LHCN-M2 (cell line): ENCODE measurements at regions not wholly inside any gene's neighbourhood (a gene's known extent, or its start where the extent isn't known, plus 50 kb on each side); places are given as distances from the start of the nearest gene placed in this dataset.

ENCODE experiments used
- DNase-seq: peaks from one replicate; pipeline ENCODE4 v3.0.0-alpha.2; 2012; ENCODE audit warnings: low read depth

- DNase-seq, result no peak
These were observed 359.3 kb downstream of the EFNB2 start for GRCh38 chr13:106176117-106176516.

DNA sequence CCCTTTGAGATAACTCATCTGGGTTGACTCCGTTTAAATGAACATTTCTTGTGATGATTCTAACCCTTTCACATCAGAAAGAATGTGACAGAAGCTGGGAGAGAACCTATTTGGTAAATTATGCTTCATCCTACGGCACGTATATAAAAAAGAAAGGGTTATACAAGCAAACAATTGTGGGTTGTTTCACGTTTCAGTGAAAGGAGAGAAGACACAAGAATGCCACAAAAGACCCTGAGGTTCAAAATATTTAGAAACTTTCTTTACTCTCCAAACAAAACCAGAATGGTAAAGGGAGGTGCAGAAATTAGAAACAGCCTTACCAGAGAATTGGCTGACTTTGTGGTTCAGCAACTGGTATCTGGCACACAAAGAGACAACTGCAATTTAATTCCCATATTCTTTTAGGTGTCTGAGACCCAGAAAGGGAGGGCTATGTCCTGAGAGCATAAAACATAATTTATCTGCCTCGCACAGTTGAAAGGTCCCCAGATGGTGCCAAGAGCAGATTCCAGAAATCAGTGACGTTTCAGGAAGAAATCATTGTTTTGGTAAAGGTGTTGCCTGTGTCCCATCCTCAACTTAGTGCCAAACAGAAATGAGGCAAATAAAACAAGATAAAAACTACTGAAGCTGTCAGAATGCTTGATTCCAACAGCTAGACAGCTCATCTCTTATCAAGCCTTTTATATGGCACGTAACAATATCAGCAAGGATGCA, 361.4 kb downstream of the EFNB2 start:
- no peak for DNase-seq

DNA sequence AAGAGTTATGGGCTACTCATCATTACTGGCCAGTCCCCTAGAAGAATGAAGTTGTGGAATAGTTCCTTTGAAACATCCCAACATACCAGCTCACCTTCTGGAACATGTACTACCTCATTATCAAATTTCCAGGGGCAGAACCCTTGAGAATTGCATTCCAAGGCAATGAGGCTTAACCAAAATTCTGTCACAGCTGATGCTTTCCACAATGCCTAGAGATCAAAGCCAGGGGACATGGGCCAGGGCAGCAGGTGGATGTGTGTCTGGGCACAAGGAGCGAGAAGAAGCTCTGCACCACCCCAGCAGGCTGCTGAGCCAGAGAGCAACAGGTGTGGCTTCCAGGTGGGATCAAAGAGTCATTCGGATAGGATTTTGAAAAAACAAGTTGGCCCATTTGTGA, 362.1 kb downstream of the EFNB2 start:
- DNase-seq, result no peak

DNA sequence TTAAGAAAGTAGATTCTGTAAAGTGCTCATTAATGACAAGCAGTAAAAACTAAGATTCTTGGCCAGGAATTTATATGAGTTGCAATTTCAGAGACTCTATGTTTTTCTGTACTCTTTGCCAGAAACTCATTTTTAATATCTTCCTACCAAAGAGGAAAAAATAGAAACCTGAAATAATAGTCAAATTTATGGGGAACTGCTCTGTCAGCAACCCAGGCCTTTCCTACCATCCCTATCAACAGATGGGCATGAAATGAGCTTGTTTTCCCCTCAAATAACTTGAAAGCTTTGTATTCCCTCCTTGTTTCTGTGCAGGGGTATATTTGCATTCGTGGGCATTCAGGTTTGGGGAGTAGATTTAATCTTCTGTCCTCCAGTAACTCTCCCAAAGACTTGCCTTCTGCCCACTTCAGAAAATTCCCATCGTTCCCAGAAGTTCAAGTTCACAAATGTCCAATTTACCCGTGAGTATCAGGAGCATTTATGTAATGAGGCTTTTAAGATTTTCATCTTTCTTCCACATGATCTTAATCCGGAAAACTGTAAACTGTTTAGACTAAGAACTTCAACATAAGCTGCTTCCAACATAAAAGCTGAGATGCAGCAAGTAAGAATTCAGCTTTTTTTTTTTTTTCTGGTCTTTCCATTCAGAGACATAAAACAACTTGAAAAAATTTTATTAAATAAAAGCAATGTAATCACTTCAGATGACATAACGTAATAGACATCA, 363.1 kb downstream of the EFNB2 start:
- DNase-seq, result no peak

- DNase-seq, result no peak
These were observed 372.0 kb downstream of the EFNB2 start for GRCh38 chr13:106163426-106163825.

DNA sequence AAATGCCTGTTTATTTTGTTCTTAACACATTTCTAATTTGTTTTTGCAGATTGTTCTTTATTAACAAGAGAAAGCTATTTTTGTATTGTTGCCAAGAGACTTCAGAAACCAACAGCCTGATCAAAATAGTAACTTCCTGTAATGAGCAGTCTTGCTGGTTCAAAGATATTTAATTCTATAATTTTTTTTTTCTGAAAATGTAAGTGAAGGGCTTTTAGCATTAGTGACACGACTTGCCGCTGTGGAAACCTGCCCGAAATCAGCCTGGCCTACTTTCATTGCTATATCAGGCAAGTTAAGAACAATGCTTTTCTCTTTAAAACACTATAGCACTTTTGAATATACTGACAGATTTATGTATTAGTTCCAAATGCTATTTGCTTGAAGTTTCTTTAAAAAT, 374.3 kb downstream of the EFNB2 start:
- DNase-seq, result no peak

- no peak for DNase-seq
These were observed 375.9 kb downstream of the EFNB2 start for GRCh38 chr13:106159295-106160195.

DNA sequence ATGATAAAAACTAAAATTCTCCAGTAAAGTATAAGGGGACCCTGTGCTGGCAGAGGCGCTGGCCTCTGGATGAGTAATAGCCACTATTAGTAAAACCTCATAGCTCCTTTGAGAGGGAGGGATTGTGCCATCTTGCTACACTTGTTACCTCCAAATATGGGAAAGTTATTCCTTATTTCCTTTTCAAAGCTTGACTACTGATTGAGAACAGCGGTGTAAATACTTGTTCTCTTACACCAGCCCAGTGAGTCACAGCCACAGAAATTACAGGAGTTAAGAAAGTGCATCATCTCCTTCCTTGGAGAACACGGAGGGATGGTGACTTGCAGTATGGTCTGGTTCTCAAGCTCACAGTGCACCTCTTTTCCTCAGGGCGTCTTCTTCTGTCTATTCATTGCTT, 379.0 kb downstream of the EFNB2 start:
- DNase-seq, result peak; percentile 99

- peak; percentile 71 for DNase-seq
These were observed 380.1 kb downstream of the EFNB2 start for GRCh38 chr13:106155411-106155810.

- DNase-seq, result no peak
These were observed 381.6 kb downstream of the EFNB2 start for GRCh38 chr13:106153876-106154275.

GRCh38 chr13:106153041-106153440, 382.4 kb downstream of the EFNB2 start:
- DNase-seq, result no peak

- no peak for DNase-seq
These were observed 383.4 kb downstream of the EFNB2 start for GRCh38 chr13:106152047-106152446.

GRCh38 chr13:106151056-106151699, 384.3 kb downstream of the EFNB2 start:
- peak; percentile 100 for DNase-seq

DNA sequence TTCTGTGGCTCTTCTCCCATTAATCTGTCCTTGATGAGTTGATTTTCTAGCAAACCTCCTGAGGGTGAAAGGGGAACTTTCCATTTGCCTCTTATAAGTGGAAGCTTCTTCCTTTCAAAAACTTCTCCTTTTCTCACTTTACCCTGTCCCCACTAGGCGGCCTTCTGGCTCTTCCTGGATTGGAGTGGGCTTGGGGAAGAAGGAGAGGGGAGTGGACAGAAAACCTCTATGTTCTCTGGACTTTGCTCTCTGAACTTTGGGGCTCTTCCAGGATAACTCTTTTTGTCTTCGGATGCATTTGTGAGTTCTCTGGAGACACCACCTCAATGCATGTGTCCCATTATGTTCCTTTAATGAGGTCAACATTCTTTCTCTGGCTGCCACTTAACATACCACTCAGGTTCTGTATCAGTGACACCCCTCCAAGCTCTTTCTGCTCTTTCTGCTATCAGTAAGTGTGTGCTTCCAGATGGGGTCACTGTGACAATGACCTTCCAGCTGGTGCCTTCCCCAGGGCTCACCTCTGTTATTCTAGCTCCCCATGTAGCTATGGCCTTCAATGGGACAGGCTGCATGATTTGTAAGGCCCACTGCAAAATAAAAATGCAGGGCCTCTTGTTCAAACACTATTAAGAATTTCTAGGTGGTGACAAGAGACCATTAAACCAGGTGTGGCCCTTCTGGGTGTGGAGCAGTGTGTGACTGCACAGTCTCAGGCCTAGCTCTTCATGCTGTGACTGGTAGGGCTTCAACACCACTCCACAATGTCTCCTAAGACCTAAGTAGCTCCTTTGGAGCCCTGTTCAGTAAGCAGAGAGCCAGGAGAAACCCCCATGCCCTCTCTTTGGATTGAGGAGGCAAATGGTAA, 389.2 kb downstream of the EFNB2 start:
- no peak for DNase-seq

- no peak for DNase-seq
These were observed 390.4 kb downstream of the EFNB2 start for GRCh38 chr13:106145070-106145469.

DNA sequence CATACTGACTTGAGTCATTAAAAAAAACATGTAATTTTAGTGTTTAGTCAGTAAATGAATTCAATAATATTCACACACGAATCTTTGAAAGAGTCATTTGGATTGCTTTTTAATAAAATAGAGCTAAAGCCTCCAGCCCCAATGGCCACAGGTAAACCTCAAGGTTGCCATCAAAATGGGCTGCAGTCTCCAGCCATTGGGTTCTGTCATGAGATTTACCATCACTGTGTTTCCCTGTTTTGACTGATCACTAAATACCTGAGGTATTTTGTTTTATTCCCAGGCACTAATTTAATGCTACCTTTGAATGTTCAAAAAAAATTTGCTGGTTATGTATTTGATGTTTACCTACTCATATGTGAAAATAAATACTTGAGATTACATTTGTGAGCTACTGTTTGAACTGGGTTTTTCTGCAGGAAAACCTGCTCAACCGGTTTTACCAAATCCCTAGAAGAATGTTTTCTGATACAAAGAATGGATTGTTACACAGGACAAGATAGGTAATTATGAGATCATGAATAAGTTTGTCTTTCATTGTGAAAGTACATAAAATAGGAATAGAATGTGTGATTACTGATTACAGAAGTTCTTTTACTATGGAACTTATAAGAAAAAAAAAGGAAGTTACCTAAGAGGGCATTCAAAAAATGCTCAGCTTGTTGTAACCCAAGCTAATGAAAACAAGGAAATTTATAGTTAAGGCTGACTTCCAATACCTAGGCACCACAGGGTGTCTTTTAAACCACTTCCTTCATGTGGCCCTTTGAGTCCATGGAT, 391.3 kb downstream of the EFNB2 start:
- DNase-seq, result no peak

GRCh38 chr13:106143392-106143791, 392.1 kb downstream of the EFNB2 start:
- peak; percentile 57 for DNase-seq

DNA sequence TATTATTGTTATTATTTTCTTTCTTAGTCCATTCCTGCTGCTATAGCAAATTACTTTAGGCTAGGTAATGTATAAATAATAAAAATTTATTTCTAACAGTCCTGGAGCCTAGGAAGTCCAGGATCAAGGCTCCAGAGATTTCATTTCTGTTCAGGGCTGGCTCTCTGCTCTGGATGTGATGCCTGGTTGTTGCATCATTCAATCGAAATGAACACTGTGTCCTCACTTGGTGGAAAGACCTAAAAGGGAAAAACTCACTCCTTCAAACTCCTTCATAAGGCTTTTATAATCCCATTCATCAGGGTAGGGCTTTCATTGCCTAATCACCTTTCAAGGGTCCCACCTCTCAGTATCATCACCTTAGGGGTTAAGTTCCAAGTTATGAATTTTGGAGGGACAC, 395.0 kb downstream of the EFNB2 start:
- DNase-seq, result no peak

DNA sequence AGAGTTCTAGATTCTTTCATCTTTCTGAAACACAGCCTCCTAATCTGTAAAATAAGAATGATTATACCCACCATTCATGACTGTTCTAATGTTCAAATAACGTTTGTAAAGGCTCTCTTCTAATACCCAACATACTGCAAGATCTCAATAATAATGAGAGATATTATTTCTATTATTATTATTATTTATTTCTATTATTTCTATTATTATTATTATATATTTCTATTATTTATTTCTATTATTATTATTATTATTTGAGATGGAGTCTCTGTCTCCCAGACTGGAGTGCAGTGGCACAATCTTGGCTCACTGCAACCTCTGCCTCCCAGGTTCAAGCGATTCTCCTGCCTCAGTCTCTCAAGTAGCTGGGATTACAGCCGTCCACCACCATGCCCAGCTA, 395.5 kb downstream of the EFNB2 start:
- no peak for DNase-seq

DNA sequence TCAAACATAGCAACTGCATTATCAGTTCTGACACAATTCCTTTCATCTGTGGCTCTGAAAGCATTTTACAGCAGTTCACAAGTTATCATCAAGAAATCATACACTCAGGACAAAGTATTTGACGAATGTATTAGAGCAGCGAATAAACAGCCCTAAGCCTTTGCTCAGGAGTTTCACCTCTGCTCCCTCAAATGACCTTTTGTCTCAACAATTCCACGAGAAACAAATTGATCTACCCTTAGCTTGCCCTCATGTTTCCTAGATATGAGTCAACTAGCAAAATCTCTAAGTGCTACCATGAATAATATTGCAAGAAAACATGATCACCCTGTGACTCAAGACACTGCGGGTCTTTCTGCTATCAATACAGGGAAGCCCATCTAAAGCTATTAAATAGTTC, 396.1 kb downstream of the EFNB2 start:
- peak; percentile 56 for DNase-seq
